GM13976 (cell line): ENCODE measurements at regions not wholly inside any gene's neighbourhood (a gene's known extent, or its start where the extent isn't known, plus 50 kb on each side); places are given as distances from the start of the nearest gene placed in this dataset.

Source experiments
- DNase-seq: peaks from one replicate; pipeline ENCODE4 v3.0.0; 2012; ENCODE audit warnings: low spot score
- in situ Hi-C: fragments of 300-500 bp; cut with MboI; formaldehyde crosslinking; loops from one replicate; pipeline ENCODE4 v1.12.0; 2022; ENCODE audit warnings: low sequenced_read_pairs, mixed read lengths, inconsistent platforms; ENCODE audit not compliant: unreplicated experiment
- TF ChIP-seq, protein P1 (sequence below): IDR thresholded peaks from 2 replicates; pipeline ENCODE4 v1.5.1; 2012; ENCODE audit warnings: borderline replicate concordance, mild to moderate bottlenecking; ENCODE audit not compliant: insufficient read depth; ENCODE audit errors: extremely low read depth, missing control alignments, control extremely low read depth

GRCh38 chr13:50518131-50518530 is 325.4 kb downstream of the DLEU7 start:
- TF ChIP-seq, protein P1, sequence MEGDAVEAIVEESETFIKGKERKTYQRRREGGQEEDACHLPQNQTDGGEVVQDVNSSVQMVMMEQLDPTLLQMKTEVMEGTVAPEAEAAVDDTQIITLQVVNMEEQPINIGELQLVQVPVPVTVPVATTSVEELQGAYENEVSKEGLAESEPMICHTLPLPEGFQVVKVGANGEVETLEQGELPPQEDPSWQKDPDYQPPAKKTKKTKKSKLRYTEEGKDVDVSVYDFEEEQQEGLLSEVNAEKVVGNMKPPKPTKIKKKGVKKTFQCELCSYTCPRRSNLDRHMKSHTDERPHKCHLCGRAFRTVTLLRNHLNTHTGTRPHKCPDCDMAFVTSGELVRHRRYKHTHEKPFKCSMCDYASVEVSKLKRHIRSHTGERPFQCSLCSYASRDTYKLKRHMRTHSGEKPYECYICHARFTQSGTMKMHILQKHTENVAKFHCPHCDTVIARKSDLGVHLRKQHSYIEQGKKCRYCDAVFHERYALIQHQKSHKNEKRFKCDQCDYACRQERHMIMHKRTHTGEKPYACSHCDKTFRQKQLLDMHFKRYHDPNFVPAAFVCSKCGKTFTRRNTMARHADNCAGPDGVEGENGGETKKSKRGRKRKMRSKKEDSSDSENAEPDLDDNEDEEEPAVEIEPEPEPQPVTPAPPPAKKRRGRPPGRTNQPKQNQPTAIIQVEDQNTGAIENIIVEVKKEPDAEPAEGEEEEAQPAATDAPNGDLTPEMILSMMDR, result no peak
- in situ Hi-C loops, result no loop called here
- no peak for DNase-seq

GRCh38 chr13:50518781-50519201 is 324.7 kb downstream of the DLEU7 start:
- TF ChIP-seq, protein P1, result no peak
- DNase-seq, result no peak
- in situ Hi-C loops, result no loop called here

DNA sequence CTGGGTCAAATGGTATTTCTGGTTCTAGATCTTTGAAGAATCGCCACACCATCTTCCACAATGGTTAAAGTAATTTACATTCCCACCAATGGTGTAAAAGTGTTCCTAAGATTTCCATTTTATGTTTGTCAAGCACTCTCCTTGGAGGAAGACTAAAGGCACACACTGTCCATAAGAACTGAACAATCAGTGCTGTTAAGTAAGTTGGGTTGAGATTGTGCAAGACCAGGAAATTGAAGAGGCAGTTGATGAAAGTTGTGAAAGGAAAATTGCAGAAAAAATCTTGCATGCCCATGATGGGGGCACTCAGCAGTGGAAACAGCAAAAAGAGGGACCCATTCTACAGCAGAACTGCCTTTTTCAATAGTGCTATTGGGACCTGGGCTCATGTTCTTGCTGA is 323.6 kb downstream of the DLEU7 start:
- in situ Hi-C loops, result loop anchor here (10.0 kb wide), 1 partner anchor 545 kb away; no protein-coding TSS in a partner anchor
- TF ChIP-seq, protein P1, result no peak
- DNase-seq, result no peak

DNA sequence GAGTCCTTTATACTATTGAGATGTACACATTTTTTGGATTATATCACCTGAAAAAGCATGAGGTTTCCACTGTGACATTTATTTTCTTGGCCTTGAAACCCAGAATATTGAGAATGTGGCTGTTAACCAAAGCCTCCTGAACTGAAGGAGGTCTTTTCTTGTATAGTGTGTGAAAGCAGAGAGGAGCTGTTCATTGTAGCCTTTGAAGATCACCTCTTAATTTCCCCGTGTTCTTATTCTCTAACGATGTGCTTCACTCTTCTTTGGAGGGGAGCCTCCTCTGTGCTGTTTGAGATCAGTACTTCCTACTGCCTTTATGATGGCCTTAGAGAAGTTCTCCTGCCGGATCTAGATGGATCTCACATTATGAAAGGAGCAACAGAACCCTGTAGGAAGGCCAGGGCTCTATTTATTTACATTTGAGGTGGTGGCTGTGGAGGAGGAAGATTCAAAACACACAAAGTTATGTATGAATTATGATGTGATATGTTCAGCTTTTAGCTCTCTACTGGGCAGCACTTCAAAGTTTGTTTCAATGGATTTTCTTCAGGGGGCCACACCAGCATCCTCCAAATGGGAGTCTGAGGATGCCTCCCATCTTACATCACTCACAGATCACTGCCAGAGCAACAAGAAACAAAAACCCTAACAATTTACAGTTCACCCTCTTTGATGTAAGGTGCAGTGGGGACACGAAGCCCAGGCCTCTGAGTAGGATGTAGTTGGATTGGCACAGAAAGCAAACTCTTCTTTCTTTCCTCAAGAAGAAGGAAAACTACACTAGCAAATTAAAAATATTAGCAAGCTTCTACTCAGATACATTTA is 322.3 kb downstream of the DLEU7 start:
- DNase-seq, result no peak
- TF ChIP-seq, protein P1, result no peak
- in situ Hi-C loops, result loop anchor here (10.0 kb wide), 1 partner anchor 546 kb away; no protein-coding TSS in a partner anchor

DNA sequence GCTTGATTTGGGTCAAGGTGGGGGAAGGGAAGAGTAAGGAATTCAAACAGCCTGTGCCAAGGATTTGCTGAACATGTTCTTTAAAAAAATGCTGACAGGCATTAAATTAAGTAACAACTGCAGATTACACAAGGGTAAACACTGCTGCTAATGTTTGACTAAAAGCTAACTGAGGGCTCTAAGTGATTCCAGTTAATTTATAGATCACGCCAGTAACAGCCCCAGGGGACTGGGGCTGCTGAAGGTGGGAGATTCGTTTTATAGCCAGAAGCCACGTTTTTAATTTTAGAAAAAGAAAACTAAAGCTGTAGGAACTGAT is 321.7 kb downstream of the DLEU7 start:
- DNase-seq, result no peak
- in situ Hi-C loops, result loop anchor here (10.0 kb wide), 1 partner anchor 547 kb away; no protein-coding TSS in a partner anchor
- TF ChIP-seq, protein P1, result no peak

GRCh38 chr13:50522506-50522905 is 321.0 kb downstream of the DLEU7 start:
- DNase-seq, result no peak
- TF ChIP-seq, protein P1, result no peak
- in situ Hi-C loops, result loop anchor here (10.0 kb wide), 1 partner anchor 548 kb away; no protein-coding TSS in a partner anchor
